Naive thymus-derived CD4-positive, alpha-beta T cell (primary cell): ENCODE measurements at regions not wholly inside any gene's neighbourhood (a gene's known extent, or its start where the extent isn't known, plus 50 kb on each side); places are given as distances from the start of the nearest gene placed in this dataset.

ENCODE experiments used
- ATAC-seq: fragments of 150-1000 bp; cut with Tn5 transposase; 2 replicates; pipeline ENCODE4 v1.10.0; 2021; ENCODE audit warnings: mild to moderate bottlenecking, moderate library complexity
- CTCF ChIA-PET: fragments of 350-600 bp; sonication (Branson Sonifier 250); formaldehyde crosslinking; loops from one replicate; lab custom pipeline; 2021; ENCODE audit warnings: antibody characterized with exemption; lab: Charles Lee
- POLR2A ChIA-PET: fragments of 350-600 bp; sonication (Branson Sonifier 250); formaldehyde crosslinking; loops from one replicate; lab custom pipeline; 2021; ENCODE audit warnings: antibody characterized with exemption, inconsistent platforms; lab: Charles Lee
- DNase-seq, 9 donors: peaks; one replicate each; pipeline versions ENCODE4 v3.0.0 to v3.0.0-alpha.2; 2020 to 2022; ENCODE audit warnings: mixed read lengths in 1 of 9
- H3K27ac ChIP-seq: one replicate; pipeline ENCODE4 v1.7.0; 2013; ENCODE audit warnings: mild to moderate bottlenecking, low read depth, low read length, moderate library complexity
- H3K27me3 ChIP-seq, 2 donors: one replicate each; pipeline ENCODE4 v1.7.0; 2013; ENCODE audit warnings: low read length in 2 of 2, mild to moderate bottlenecking in 2 of 2, moderate library complexity in 2 of 2; ENCODE audit not compliant: control insufficient read depth in 2 of 2, insufficient read depth in 2 of 2
- H3K36me3 ChIP-seq, 3 experiments: 1 replicate in 2 of 3; 2 replicates in 1 of 3; pipeline ENCODE4 v1.7.0; 2013; ENCODE audit warnings: low read length in 3 of 3, mild to moderate bottlenecking in 3 of 3, moderate library complexity in 1 of 3; ENCODE audit not compliant: insufficient read depth in 3 of 3, control insufficient read depth in 2 of 3
- H3K4me1 ChIP-seq, 2 donors: one replicate each; pipeline ENCODE4 v1.7.0; 2013; ENCODE audit warnings: low read length in 2 of 2, mild to moderate bottlenecking in 2 of 2, moderate library complexity in 1 of 2; ENCODE audit not compliant: control insufficient read depth in 2 of 2, insufficient read depth in 2 of 2
- H3K4me3 ChIP-seq: 2 replicates; pipeline ENCODE4 v1.7.0; 2013; ENCODE audit warnings: mild to moderate bottlenecking, low read length
- H3K9me3 ChIP-seq, 3 experiments: 1 replicate in 2 of 3; 2 replicates in 1 of 3; pipeline ENCODE4 v1.7.0; 2013; ENCODE audit warnings: low read length in 3 of 3; ENCODE audit not compliant: control insufficient read depth in 2 of 3
- H3K27ac Mint-ChIP-seq, 9 donors: one replicate each; pipeline ENCODE4 v1.8.0; 2020 to 2022; ENCODE audit warnings: mixed read lengths in 9 of 9, mild to moderate bottlenecking in 8 of 9, moderate library complexity in 5 of 9, inconsistent platforms in 2 of 9
- H3K27me3 Mint-ChIP-seq, 5 donors: one replicate each; pipeline ENCODE4 v1.8.0; 2021 to 2022; ENCODE audit warnings: mixed read lengths in 5 of 5, mild to moderate bottlenecking in 1 of 5
- H3K36me3 Mint-ChIP-seq, 5 donors: one replicate each; pipeline ENCODE4 v1.8.0; 2020 to 2022; ENCODE audit warnings: mixed read lengths in 5 of 5, mild to moderate bottlenecking in 3 of 5, inconsistent platforms in 1 of 5
- H3K4me1 Mint-ChIP-seq, 7 donors: one replicate each; pipeline ENCODE4 v1.8.0; 2020 to 2022; ENCODE audit warnings: mixed read lengths in 7 of 7, mild to moderate bottlenecking in 3 of 7, inconsistent platforms in 1 of 7
- H3K4me3 Mint-ChIP-seq, 10 donors: one replicate each; pipeline ENCODE4 v1.8.0; 2020 to 2022; ENCODE audit warnings: mild to moderate bottlenecking in 10 of 10, mixed read lengths in 10 of 10, moderate library complexity in 6 of 10, inconsistent platforms in 2 of 10
- H3K9me3 Mint-ChIP-seq, 11 donors: one replicate each; pipeline ENCODE4 v1.8.0; 2020 to 2022; ENCODE audit warnings: mixed read lengths in 11 of 11, mild to moderate bottlenecking in 4 of 11, inconsistent platforms in 1 of 11, moderate library complexity in 1 of 11
- intact Hi-C, 2 donors: fragments of 100-400 bp; cut with micrococcal nuclease; formaldehyde crosslinking; loops; one replicate each; pipeline ENCODE4 v1.15.1; 2023

- ATAC-seq (no peak), DNase-seq (no peak)
- ChIA-PET CTCF (no interaction called here), POLR2A (no interaction called here)
- Mint-ChIP-seq H3K9me3 (peaks cover 0 to 16% (median 8%) of the 10 kb centered on the region in 11 donors), H3K36me3 (no peaks in the 10 kb centered on the region), H3K4me1 (no peaks in the 10 kb centered on the region), H3K27ac (no peak overlapping the region), H3K27me3 (peaks cover 0 to 6% (median 0%) of the 10 kb centered on the region in 5 donors), H3K4me3 (no peak overlapping the region)
- no peak overlapping the region for H3K27ac ChIP-seq
- H3K36me3 ChIP-seq, result no peaks in the 10 kb centered on the region
- intact Hi-C loops, result no loop called here
- H3K4me1 ChIP-seq, result no peaks in the 10 kb centered on the region
- H3K9me3 ChIP-seq, result no peaks in the 10 kb centered on the region
- H3K4me3 ChIP-seq, result no peak overlapping the region
- no peaks in the 10 kb centered on the region for H3K27me3 ChIP-seq
Observed at GRCh38 chr20:17062712-17063111, 164.1 kb upstream of the PCSK2 start.

GRCh38 chr20:17066902-17067301 lies 159.9 kb upstream of the PCSK2 start:
- Histone ChIP-seq H3K4me3 (no peak overlapping the region), H3K27ac (no peak overlapping the region), H3K27me3 (no peaks in the 10 kb centered on the region), H3K4me1 (no peaks in the 10 kb centered on the region), H3K36me3 (no peaks in the 10 kb centered on the region), H3K9me3 (no peaks in the 10 kb centered on the region)
- H3K27me3 Mint-ChIP-seq, result peaks cover 0 to 6% (median 0%) of the 10 kb centered on the region in 5 donors
- POLR2A ChIA-PET, result no interaction called here
- intact Hi-C loops, result no loop called here
- CTCF ChIA-PET, result no interaction called here
- H3K9me3 Mint-ChIP-seq, result peaks cover 0 to 21% (median 5%) of the 10 kb centered on the region in 11 donors
- no peak overlapping the region for H3K4me3 Mint-ChIP-seq
- ATAC-seq (no peak), DNase-seq (no peak)
- no peak overlapping the region for H3K27ac Mint-ChIP-seq
- H3K36me3 Mint-ChIP-seq, result peaks cover 0 to 3% (median 0%) of the 10 kb centered on the region in 5 donors
- no peaks in the 10 kb centered on the region for H3K4me1 Mint-ChIP-seq

- Mint-ChIP-seq H3K4me3 (no peak overlapping the region), H3K9me3 (peaks cover 0 to 22% (median 7%) of the 10 kb centered on the region in 11 donors), H3K36me3 (peaks cover 0 to 3% (median 0%) of the 10 kb centered on the region in 5 donors), H3K27ac (no peak overlapping the region), H3K27me3 (peaks cover 0 to 6% (median 0%) of the 10 kb centered on the region in 5 donors), H3K4me1 (no peaks in the 10 kb centered on the region)
- Histone ChIP-seq H3K9me3 (no peaks in the 10 kb centered on the region), H3K36me3 (no peaks in the 10 kb centered on the region), H3K4me1 (no peaks in the 10 kb centered on the region), H3K27ac (no peak overlapping the region), H3K27me3 (no peaks in the 10 kb centered on the region), H3K4me3 (no peak overlapping the region)
- ChIA-PET CTCF (no interaction called here), POLR2A (no interaction called here)
- intact Hi-C loops, result no loop called here
- ATAC-seq (no peak), DNase-seq (no peak)
Observed at GRCh38 chr20:17068084-17068711, 158.6 kb upstream of the PCSK2 start.

- Histone ChIP-seq H3K4me3 (no peak overlapping the region), H3K36me3 (no peaks in the 10 kb centered on the region), H3K4me1 (no peaks in the 10 kb centered on the region), H3K27ac (no peak overlapping the region), H3K9me3 (no peaks in the 10 kb centered on the region), H3K27me3 (no peaks in the 10 kb centered on the region)
- H3K4me1 Mint-ChIP-seq, result no peaks in the 10 kb centered on the region
- intact Hi-C loops, result no loop called here
- no peaks in the 10 kb centered on the region for H3K36me3 Mint-ChIP-seq
- DNase-seq, result no peak
- peaks cover 0 to 12% (median 6%) of the 10 kb centered on the region in 11 donors for H3K9me3 Mint-ChIP-seq
- no peak overlapping the region for H3K27ac Mint-ChIP-seq
- no peak overlapping the region for H3K4me3 Mint-ChIP-seq
- no peaks in the 10 kb centered on the region for H3K27me3 Mint-ChIP-seq
- no peak for ATAC-seq
- ChIA-PET CTCF (no interaction called here), POLR2A (no interaction called here)
Observed at GRCh38 chr20:17077030-17077429, 149.8 kb upstream of the PCSK2 start.

- Histone ChIP-seq H3K9me3 (no peaks in the 10 kb centered on the region), H3K27me3 (no peaks in the 10 kb centered on the region), H3K27ac (no peak overlapping the region), H3K36me3 (no peaks in the 10 kb centered on the region), H3K4me1 (no peaks in the 10 kb centered on the region), H3K4me3 (no peak overlapping the region)
- ATAC-seq (no peak), DNase-seq (no peak)
- H3K27me3 Mint-ChIP-seq, result no peaks in the 10 kb centered on the region
- CTCF ChIA-PET, result interaction anchor here (0.7 kb wide), 1 partner anchor 735 kb away, joined by 3 read pairs; no protein-coding TSS in a partner anchor
- no peak overlapping the region for H3K4me3 Mint-ChIP-seq
- peaks cover 0 to 4% (median 0%) of the 10 kb centered on the region in 5 donors for H3K36me3 Mint-ChIP-seq
- no peaks in the 10 kb centered on the region for H3K4me1 Mint-ChIP-seq
- intact Hi-C loops, result no loop called here
- peaks cover 0 to 22% (median 11%) of the 10 kb centered on the region in 11 donors for H3K9me3 Mint-ChIP-seq
- no peak overlapping the region for H3K27ac Mint-ChIP-seq
- POLR2A ChIA-PET, result no interaction called here
Observed at GRCh38 chr20:17083738-17084137, 143.1 kb upstream of the PCSK2 start.

- POLR2A ChIA-PET, result no interaction called here
- no peaks in the 10 kb centered on the region for H3K4me1 Mint-ChIP-seq
- intact Hi-C loops, result no loop called here
Observed at GRCh38 chr20:17084909-17085308, 141.9 kb upstream of the PCSK2 start.

GRCh38 chr20:17093782-17094181 lies 133.1 kb upstream of the PCSK2 start:
- H3K27me3 Mint-ChIP-seq, result peaks cover 0 to 4% (median 0%) of the 10 kb centered on the region in 5 donors
- peaks cover 0 to 22% (median 3%) of the 10 kb centered on the region in 11 donors for H3K9me3 Mint-ChIP-seq
- H3K27ac ChIP-seq, result no peak overlapping the region
- ChIA-PET CTCF (interaction anchor here (0.9 kb wide), 1 partner anchor 32 kb away, joined by 4 read pairs; no protein-coding TSS in a partner anchor), POLR2A (no interaction called here)
- H3K27ac Mint-ChIP-seq, result no peak overlapping the region
- H3K27me3 ChIP-seq, result peaks cover 0 to 4% of the 10 kb centered on the region in 2 donors
- H3K36me3 Mint-ChIP-seq, result no peaks in the 10 kb centered on the region
- no peaks in the 10 kb centered on the region for H3K4me1 ChIP-seq
- no peaks in the 10 kb centered on the region for H3K36me3 ChIP-seq
- no peak overlapping the region for H3K4me3 ChIP-seq
- no peak overlapping the region for H3K4me3 Mint-ChIP-seq
- H3K9me3 ChIP-seq, result no peaks in the 10 kb centered on the region
- intact Hi-C loops, result no loop called here
- no peaks in the 10 kb centered on the region for H3K4me1 Mint-ChIP-seq
- DNase-seq, result no peak
- ATAC-seq, result no peak

More at GRCh38 chr20:17084909-17085308, 141.9 kb upstream of the PCSK2 start:
- no peak overlapping the region for H3K4me3 ChIP-seq
- Mint-ChIP-seq H3K36me3 (peaks cover 0 to 4% (median 0%) of the 10 kb centered on the region in 5 donors), H3K4me3 (no peak overlapping the region), H3K27ac (no peak overlapping the region), H3K9me3 (peaks cover 0 to 30% (median 11%) of the 10 kb centered on the region in 11 donors), H3K27me3 (no peaks in the 10 kb centered on the region)
- CTCF ChIA-PET, result no interaction called here
- DNase-seq (no peak), ATAC-seq (no peak)
- no peaks in the 10 kb centered on the region for H3K4me1 ChIP-seq
- no peak overlapping the region for H3K27ac ChIP-seq
- no peaks in the 10 kb centered on the region for H3K36me3 ChIP-seq
- no peaks in the 10 kb centered on the region for H3K9me3 ChIP-seq
- no peaks in the 10 kb centered on the region for H3K27me3 ChIP-seq
